ENCODE measurements at regions not wholly inside any gene's neighbourhood (a gene's known extent, or its start where the extent isn't known, plus 50 kb on each side); places are given as distances from the start of the nearest gene placed in this dataset.

- TF ChIP-seq REST (IDR thresholded peaks at IDR 0.05) (no peak), CTCF (IDR thresholded peaks at IDR 0.05; ENCODE audit: low read depth, low read length, missing input control) (no peak), RAD21 (IDR thresholded peaks at IDR 0.05) (no peak), GABPA (IDR thresholded peaks at IDR 0.05 in 1 of 2, conservative IDR thresholded peaks at IDR 0.05 in 1 of 2) (no peak), MAX (IDR thresholded peaks at IDR 0.05) (no peak), SP1 (IDR thresholded peaks at IDR 0.05) (no peak), HNF4A (conservative IDR thresholded peaks at IDR 0.05) (no peak), RXRA (IDR thresholded peaks at IDR 0.05) (no peak), TAF1 (conservative IDR thresholded peaks at IDR 0.05) (no peak)
Observed at GRCh38 chr18:24552218-24552617, 91.8 kb downstream of the HRH4 start.

All from liver (tissue), 3 donors.